Panc1 (cell line): ENCODE measurements at regions not wholly inside any gene's neighbourhood (a gene's known extent, or its start where the extent isn't known, plus 50 kb on each side); places are given as distances from the start of the nearest gene placed in this dataset.

Experiments used
- POLR2AphosphoS5 ChIP-seq: IDR thresholded peaks from 2 replicates; pipeline ENCODE4 v1.6.1; 2012; ENCODE audit warnings: mild to moderate bottlenecking, low read depth, low read length, moderate library complexity
- SIN3A ChIP-seq: IDR thresholded peaks from 2 replicates; pipeline ENCODE4 v1.6.1; 2012; ENCODE audit warnings: low read depth, mild to moderate bottlenecking, low read length, moderate library complexity, borderline replicate concordance; ENCODE audit not compliant: insufficient read depth
- TF ChIP-seq, protein P1 (sequence below): fragments of 450-650 bp; IDR thresholded peaks from 2 replicates; pipeline ENCODE4 v1.5.1; 2017; ENCODE audit warnings: mild to moderate bottlenecking

DNA sequence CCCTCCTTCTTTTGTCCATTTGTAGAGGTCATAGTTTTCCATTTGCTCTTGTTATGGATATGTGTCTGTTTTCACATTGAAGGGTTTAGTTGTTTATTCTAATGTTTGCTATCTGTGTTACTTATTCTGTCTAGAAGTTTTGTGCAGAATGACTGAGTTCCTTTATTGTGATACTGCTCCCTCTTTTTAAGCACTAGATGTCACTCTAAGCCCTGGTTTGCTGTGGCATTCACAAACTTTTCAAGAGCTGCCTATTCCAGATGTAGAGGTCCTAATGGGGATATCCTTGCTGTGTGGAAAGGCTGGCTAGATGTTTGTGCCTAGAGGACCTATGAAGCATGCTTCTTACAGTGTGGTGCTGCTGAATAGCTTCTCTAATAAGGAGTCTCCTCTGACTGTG lies 338.6 kb downstream of the SPIN4 start:
- TF ChIP-seq SIN3A, result no peak
- TF ChIP-seq, protein P1, sequence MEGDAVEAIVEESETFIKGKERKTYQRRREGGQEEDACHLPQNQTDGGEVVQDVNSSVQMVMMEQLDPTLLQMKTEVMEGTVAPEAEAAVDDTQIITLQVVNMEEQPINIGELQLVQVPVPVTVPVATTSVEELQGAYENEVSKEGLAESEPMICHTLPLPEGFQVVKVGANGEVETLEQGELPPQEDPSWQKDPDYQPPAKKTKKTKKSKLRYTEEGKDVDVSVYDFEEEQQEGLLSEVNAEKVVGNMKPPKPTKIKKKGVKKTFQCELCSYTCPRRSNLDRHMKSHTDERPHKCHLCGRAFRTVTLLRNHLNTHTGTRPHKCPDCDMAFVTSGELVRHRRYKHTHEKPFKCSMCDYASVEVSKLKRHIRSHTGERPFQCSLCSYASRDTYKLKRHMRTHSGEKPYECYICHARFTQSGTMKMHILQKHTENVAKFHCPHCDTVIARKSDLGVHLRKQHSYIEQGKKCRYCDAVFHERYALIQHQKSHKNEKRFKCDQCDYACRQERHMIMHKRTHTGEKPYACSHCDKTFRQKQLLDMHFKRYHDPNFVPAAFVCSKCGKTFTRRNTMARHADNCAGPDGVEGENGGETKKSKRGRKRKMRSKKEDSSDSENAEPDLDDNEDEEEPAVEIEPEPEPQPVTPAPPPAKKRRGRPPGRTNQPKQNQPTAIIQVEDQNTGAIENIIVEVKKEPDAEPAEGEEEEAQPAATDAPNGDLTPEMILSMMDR, result peak; percentile 19; the same call in 1 of the 2 replicates
- TF ChIP-seq POLR2AphosphoS5, result no peak
